GM21825 (cell line): ENCODE measurements at regions not wholly inside any gene's neighbourhood (a gene's known extent, or its start where the extent isn't known, plus 50 kb on each side); places are given as distances from the start of the nearest gene placed in this dataset.
"Not testable (repeated sequence)": the region's sequence is repeated elsewhere in the genome, so short reads cannot be mapped to it uniquely, and the experiment has no call there.

Source experiments
- ATAC-seq: cut with Tn5 transposase; IDR thresholded peaks from one replicate; pipeline ENCODE4 v1.9.1; 2021; ENCODE audit warnings: mild to moderate bottlenecking, moderate library complexity; ENCODE audit not compliant: unreplicated experiment

GRCh38 chr16:5315914-5316313 is 218.3 kb upstream of the EEF2KMT start:
- ATAC-seq, result no peak

- no peak for ATAC-seq
Measured at GRCh38 chr16:5314377-5314776, 216.8 kb upstream of the EEF2KMT start.

GRCh38 chr16:5309946-5310611 is 212.5 kb upstream of the EEF2KMT start:
- no peak for ATAC-seq

DNA sequence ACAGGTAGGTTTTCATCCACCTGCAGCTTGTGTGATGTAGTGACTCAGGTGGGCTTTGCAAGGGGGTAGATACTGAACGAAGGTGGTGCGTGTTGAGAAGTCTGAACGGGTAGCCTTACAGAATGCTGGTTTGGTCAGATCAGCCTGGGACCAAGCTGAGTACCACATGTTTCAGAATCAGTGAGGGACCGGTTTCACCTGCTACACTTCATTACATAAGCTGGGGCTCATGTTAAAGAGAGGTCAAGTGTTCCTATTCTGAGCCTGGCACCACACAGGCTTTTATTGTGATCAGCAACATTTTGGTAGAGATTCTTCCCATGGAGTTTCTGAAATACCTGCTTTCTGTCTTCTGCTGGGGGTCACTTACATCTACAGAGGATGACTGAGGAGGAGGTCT is 207.4 kb upstream of the EEF2KMT start:
- ATAC-seq, result no peak

DNA sequence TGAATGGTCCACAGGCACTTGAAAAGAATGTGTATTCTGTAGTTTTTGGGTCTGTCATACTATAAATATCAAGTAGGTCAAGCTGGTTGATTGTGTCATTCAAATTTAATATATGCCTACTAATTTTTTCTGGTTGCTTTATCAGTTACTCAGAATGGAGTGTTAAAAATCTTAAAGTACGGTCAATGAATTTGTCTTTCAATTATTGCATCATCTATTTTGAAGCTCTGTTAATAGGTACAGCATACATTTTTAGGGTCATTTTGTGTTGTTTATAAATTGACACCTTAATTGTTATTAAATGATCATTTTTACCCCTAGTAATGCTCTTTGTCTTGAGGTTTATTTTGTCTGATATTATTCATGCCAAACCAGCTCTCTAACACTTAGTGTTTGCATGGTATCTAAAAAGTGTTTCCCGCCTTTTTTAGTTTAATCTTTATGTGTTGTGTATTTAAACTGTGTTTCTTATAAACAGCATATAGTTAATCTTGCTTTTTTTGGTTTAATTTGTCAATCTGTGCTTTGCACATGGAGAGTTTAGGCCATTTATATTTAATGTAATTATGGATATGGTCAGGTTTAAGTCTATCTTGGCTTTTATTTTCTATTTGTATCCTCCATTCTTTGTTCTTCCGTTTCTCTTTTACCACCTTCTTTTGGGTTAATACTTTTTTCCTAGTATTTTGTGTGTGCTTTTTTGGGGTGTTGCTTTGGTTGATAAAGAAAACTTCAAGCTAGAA is 204.9 kb upstream of the EEF2KMT start:
- ATAC-seq, result no peak

GRCh38 chr16:5298202-5298601 is 200.6 kb upstream of the EEF2KMT start:
- no peak for ATAC-seq

- no peak for ATAC-seq
Measured at GRCh38 chr16:5296176-5296575, 198.6 kb upstream of the EEF2KMT start.

DNA sequence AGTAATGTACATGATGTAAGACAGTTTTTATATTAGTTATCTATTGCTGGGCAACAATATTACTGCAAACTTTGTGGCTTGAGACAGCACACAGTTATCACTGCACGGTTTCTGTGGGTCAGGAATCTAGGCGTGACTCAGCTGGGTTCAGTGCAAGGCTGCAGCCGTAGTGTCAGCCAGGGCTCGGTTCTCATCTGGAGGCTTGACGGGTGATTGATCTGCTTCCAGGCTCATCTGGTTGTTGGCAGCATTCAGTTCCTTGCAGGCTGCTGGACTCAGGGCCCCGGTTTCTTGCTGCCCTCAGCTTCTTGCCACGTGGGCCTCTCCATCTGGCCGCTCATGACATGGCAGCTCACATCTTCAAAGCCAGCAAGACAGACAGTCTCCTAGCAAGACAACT is 197.7 kb upstream of the EEF2KMT start:
- ATAC-seq, result not testable (repeated sequence)

- ATAC-seq, result not testable (repeated sequence)
Measured at GRCh38 chr16:5282152-5282551, 184.6 kb upstream of the EEF2KMT start.

DNA sequence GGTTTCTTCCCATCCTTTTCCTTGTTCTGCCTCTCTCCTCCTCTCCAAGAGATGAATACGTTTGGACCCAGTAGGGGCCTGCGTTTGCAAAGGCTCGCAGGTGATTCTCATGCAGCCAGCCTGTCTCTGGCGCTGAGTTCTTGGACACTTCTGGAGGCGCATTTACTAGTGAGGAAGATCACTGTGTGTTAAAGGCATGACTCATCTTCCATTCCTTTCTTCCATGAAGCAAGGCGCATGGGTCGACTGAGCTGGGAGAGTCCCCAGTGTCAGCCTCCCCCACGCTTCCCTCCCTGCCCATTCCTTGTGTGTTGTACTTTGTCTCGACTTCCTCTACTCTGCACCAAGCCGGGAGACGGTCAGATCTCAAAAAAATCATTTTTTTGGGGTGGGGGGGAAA is 159.9 kb upstream of the EEF2KMT start:
- ATAC-seq, result no peak

- no peak for ATAC-seq
Measured at GRCh38 chr16:5252791-5253190, 155.2 kb upstream of the EEF2KMT start.

GRCh38 chr16:5247403-5247802 is 149.8 kb upstream of the EEF2KMT start:
- not testable (repeated sequence) for ATAC-seq

- ATAC-seq, result not testable (repeated sequence)
Measured at GRCh38 chr16:5240278-5240626, 142.7 kb upstream of the EEF2KMT start.

GRCh38 chr16:5239472-5240277 is 142.1 kb upstream of the EEF2KMT start:
- ATAC-seq, result not testable (repeated sequence)

DNA sequence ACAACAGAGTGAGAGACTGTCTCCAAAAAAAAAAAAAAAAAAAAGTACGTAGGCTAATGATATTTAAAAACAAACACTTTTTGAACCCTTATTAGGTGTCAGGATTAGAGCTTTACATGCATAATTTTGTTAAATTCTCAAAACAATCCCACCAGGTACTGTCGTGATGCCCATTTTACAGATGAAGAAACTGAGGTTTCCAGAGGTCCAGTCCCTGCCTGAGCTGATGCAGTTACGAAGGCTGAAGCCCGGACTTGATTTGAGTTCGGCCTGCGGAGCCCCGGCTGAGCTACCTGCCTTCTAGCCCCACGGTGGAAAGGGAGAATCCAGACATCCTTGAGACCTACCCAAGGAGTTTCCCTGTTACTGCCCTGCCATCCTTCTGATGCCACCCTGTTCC is 137.5 kb upstream of the EEF2KMT start:
- ATAC-seq, result no peak

DNA sequence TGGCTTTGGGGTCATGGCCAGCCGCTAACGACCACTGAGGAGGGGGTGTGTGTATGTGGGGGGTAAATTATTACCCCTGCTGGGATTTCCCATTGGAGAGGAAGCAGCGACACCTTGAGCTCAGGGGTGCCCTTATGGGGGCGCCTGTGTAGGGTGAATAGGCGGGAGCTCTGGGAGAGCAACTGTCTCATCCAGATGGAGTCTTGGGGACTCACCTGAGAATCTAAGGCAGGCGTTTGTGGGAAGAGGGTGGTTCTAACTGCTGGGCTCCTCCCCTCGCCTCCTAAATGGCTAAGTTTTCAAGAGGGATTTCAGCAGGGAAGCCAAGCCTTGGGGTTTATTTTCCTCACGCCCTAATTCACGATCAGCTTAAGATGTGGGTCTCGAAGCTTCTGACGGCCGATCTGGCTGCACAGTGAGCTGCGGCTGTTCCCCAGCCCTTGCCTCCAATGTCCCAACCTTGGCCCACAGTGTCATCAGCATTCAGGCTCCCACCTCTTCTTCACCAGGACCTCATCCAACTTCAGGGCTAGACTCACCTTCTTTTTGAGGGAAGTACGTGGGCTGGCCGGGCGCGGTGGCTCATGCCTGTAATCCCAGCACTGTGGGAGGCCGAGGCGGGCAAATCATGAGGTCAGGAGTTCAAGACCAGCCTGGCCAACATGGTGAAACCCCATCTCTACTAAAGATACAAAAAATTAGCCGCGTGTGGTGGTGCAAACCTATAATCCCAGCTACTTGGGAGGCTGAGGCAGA is 136.9 kb upstream of the EEF2KMT start:
- no peak for ATAC-seq

- no peak for ATAC-seq
Measured at GRCh38 chr16:5231246-5231759, 133.7 kb upstream of the EEF2KMT start.

DNA sequence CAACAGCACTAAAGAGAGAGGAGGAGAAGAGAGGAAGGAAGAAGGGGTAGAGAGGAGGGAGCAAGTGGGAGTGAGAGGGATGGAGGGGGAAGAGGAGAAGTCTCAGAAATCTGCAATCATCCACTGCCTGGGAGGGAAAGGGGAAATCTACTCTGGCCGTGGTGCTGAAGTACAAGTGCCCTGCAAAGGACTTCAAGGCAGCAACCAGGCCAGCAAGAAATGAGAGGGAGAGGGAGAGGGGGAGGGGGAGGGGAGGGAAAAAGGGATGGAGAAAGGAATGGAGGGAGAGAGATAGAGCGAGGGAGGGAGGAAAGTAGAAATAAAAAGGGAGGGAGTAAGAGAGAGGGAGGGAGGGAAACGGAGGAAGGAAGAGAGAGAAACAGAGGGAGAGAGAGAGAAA is 130.8 kb upstream of the EEF2KMT start:
- ATAC-seq, result no peak

DNA sequence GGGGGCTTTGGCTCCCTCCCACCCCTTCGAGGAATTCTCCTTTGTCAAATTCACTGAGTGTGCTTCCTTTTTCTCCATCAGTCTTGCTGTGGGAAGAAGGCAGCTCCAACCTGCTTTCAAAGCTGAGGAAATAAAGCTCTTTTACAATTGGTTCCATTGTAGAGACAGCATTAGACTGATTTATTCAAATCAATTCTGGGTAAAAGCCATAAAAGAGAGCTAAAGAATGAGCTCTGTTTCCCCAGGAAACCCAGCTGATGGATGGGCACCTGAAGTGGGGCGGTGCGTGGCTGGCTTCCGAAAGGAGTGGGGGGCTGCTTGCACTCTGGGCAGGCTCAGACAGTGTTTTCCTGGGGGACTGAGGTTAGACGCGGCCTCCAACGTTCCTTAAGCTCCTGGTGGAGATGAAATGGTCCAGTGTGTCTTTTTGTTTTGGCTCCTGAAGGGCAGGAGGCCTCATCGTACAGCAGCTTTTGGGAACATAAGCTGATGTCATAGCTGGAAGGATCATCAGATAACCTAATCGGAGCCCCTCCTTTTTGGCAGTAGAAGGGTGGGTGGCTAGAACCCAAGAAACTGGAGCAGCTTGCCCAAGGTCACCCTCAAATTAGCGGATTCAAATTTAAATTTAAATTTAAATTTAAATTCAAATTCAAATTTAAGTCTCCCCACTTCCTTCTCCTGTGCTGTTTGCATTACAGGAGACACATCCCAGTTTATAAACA is 128.5 kb upstream of the EEF2KMT start:
- ATAC-seq, result no peak

DNA sequence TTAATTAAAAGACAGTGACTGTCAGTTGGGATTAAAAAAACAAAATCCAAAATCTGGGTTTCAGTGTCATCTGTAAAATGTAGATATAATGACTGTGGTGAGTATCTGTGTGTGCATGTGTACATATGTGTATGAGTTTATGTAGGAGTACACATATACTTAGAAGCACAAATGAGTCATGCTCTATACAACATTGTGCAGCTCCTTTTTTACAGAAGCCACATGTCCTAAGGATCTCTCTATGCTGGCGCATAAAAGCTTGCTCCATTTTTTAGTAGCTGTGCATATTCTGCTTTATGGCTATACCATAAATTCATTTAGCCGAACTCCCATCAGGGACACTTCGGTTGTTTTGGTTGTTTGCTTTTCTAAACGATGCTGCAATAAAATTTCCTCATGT is 125.2 kb upstream of the EEF2KMT start:
- no peak for ATAC-seq
